T1000 (cell line): ENCODE measurements at regions not wholly inside any gene's neighbourhood (a gene's known extent, or its start where the extent isn't known, plus 50 kb on each side); places are given as distances from the start of the nearest gene placed in this dataset.

Source experiments
- DNase-seq: peaks from one replicate; lab custom pipeline; 2025; ENCODE audit warnings: mixed read lengths; lab: John Stamatoyannopoulos, UW

GRCh38 chr3:194084284-194084683, 51.7 kb upstream of the HES1 start:
- DNase-seq = no peak
